Activated CD4-positive, CD25-positive, alpha-beta regulatory T cell treated with anti-CD3 and anti-CD28 coated beads, Interleukin-2, amount 50 U/mL, for 72 hours (primary cell): ENCODE measurements at regions not wholly inside any gene's neighbourhood (a gene's known extent, or its start where the extent isn't known, plus 50 kb on each side); places are given as distances from the start of the nearest gene placed in this dataset.
"Not testable (repeated sequence)": the region's sequence is repeated elsewhere in the genome, so short reads cannot be mapped to it uniquely, and the experiment has no call there.

Source experiments
- DNase-seq: peaks from one replicate; pipeline ENCODE4 v3.0.0; 2021

GRCh38 chr2:133844214-133844892, 276.1 kb upstream of the NCKAP5 start:
- DNase-seq = peak; percentile 54

GRCh38 chr2:133846476-133846875, 278.2 kb upstream of the NCKAP5 start:
- no peak for DNase-seq

GRCh38 chr2:133847591-133847990, 279.3 kb upstream of the NCKAP5 start:
- DNase-seq = no peak

GRCh38 chr2:133848111-133848649, 279.9 kb upstream of the NCKAP5 start:
- DNase-seq = no peak

- DNase-seq = no peak
These were observed 281.1 kb upstream of the NCKAP5 start for GRCh38 chr2:133849341-133849740.

- no peak for DNase-seq
These were observed 286.4 kb upstream of the NCKAP5 start for GRCh38 chr2:133854603-133855200.

- no peak for DNase-seq
These were observed 287.3 kb upstream of the NCKAP5 start for GRCh38 chr2:133855526-133855925.

- no peak for DNase-seq
These were observed 288.4 kb upstream of the NCKAP5 start for GRCh38 chr2:133856678-133857077.

- DNase-seq = no peak
These were observed 291.3 kb upstream of the NCKAP5 start for GRCh38 chr2:133859578-133859977.

- no peak for DNase-seq
These were observed 294.2 kb upstream of the NCKAP5 start for GRCh38 chr2:133862400-133862977.

- DNase-seq = no peak
These were observed 295.0 kb upstream of the NCKAP5 start for GRCh38 chr2:133863106-133863800.

GRCh38 chr2:133865141-133865540, 296.9 kb upstream of the NCKAP5 start:
- no peak for DNase-seq

GRCh38 chr2:133867166-133867565, 298.9 kb upstream of the NCKAP5 start:
- DNase-seq = no peak

- DNase-seq = no peak
These were observed 303.4 kb upstream of the NCKAP5 start for GRCh38 chr2:133871545-133872209.

GRCh38 chr2:133878326-133878725, 310.1 kb upstream of the NCKAP5 start:
- no peak for DNase-seq

- no peak for DNase-seq
These were observed 311.4 kb upstream of the NCKAP5 start for GRCh38 chr2:133879703-133880102.

- not testable (repeated sequence) for DNase-seq
These were observed 313.9 kb upstream of the NCKAP5 start for GRCh38 chr2:133882159-133882558.

- DNase-seq = no peak
These were observed 316.6 kb upstream of the NCKAP5 start for GRCh38 chr2:133884739-133885381.

- DNase-seq = no peak
These were observed 317.6 kb upstream of the NCKAP5 start for GRCh38 chr2:133885847-133886246.

GRCh38 chr2:133886735-133887675, 318.7 kb upstream of the NCKAP5 start:
- DNase-seq = no peak

GRCh38 chr2:133887676-133888040, 319.4 kb upstream of the NCKAP5 start:
- DNase-seq = no peak
